Sigmoid colon (tissue), 3 donors: ENCODE measurements at regions not wholly inside any gene's neighbourhood (a gene's known extent, or its start where the extent isn't known, plus 50 kb on each side); places are given as distances from the start of the nearest gene placed in this dataset.

Source experiments
- CTCF ChIP-seq, 4 experiments: fragments of 450-650 bp in 3 of 4; fragments of 200-600 bp in 1 of 4; IDR thresholded peaks; one replicate each; pipeline ENCODE4 v1.5.1; 2016 to 2019; ENCODE audit warnings: antibody characterized with exemption in 4 of 4, mild to moderate bottlenecking in 3 of 4, moderate library complexity in 2 of 4
- POLR2A ChIP-seq, 2 donors: fragments of 450-650 bp; IDR thresholded peaks; one replicate each; pipeline ENCODE4 v1.6.1; 2016; ENCODE audit warnings: antibody characterized with exemption in 2 of 2, mild to moderate bottlenecking in 2 of 2, moderate library complexity in 2 of 2

DNA sequence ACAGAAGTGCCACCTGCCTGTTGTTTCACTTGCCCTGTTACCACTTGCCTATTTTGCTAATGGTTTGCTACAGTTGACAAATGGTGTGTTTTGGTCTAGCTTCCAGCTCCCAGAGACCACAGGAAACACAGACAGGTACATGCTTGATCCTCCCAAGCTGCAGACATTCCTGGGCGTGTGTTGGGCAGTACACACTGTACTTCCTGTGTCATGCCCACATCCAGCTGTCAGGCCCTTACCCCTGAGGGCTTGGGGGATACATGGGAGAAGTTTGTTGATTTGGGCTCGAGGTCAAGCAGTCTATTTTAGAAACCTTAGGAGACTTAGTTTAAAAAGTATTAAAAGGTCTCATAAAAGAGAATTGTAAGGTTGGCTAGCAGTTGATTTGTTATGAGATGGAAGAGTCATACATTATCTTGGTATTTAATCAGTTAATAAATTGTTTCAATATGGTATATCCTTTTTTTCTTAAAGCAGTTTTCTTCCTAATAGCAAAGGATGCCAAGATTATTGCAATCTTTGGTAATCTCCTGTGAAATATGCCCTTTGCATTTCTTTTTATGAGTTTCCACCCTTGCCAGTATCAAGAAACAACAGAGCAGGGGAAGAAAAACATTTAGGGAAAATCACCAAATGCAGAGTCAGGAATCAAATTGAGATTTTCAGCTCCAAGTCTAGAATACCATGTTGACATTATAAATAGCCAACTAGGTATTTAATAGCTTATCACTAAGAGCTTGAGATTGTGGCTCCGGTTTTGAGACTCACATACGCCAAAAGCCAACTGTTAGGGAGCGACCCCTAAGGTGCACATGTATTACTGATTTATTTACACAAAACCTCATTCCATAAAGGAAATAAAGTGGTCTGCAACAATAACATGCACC is 52.3 kb upstream of the CD180 start:
- no peak for TF ChIP-seq POLR2A (IDR thresholded peaks at IDR 0.05)
- no peak for TF ChIP-seq CTCF (IDR thresholded peaks at IDR 0.05)
